Mesenchymal stem cell (in vitro differentiated cells and primary cell): ENCODE measurements at regions not wholly inside any gene's neighbourhood (a gene's known extent, or its start where the extent isn't known, plus 50 kb on each side); places are given as distances from the start of the nearest gene placed in this dataset. TPM values are rescaled to one million over a fixed set of nuclear protein-coding genes. Genes with fewer than 3 reads are reported as not detected.
"Not testable (repeated sequence)": the region's sequence is repeated elsewhere in the genome, so short reads cannot be mapped to it uniquely, and the experiment has no call there.

Source experiments
- DNase-seq: peaks from one replicate; pipeline ENCODE4 v3.0.0-alpha.2; 2013
- H2AFZ ChIP-seq: one replicate; pipeline ENCODE4 v1.6.1; 2013; ENCODE audit warnings: low read depth, mild to moderate bottlenecking, control low read depth, inconsistent platforms, low read length, moderate library complexity
- H2AK5ac ChIP-seq: 2 replicates; pipeline ENCODE4 v1.6.1; 2013; ENCODE audit warnings: low read length, moderate library complexity, mild to moderate bottlenecking, inconsistent platforms; ENCODE audit not compliant: severe bottlenecking
- H2BK120ac ChIP-seq: one replicate; pipeline ENCODE4 v1.6.1; 2013; ENCODE audit warnings: low read depth, mild to moderate bottlenecking, inconsistent platforms, low read length, moderate library complexity
- H2BK12ac ChIP-seq, 2 experiments: one replicate each; pipeline ENCODE4 v1.6.1; 2013; ENCODE audit warnings: inconsistent platforms in 2 of 2, low read length in 2 of 2, mild to moderate bottlenecking in 2 of 2, moderate library complexity in 2 of 2, control low read depth in 1 of 2
- H2BK15ac ChIP-seq: one replicate; pipeline ENCODE4 v1.6.1; 2013; ENCODE audit warnings: mild to moderate bottlenecking, low read depth, inconsistent platforms; ENCODE audit not compliant: poor library complexity, severe bottlenecking
- H2BK5ac ChIP-seq: 2 replicates; pipeline ENCODE4 v1.6.1; 2013; ENCODE audit warnings: low read depth, mild to moderate bottlenecking, low read length, control low read depth, inconsistent platforms; ENCODE audit not compliant: poor library complexity, severe bottlenecking
- H3K14ac ChIP-seq, 2 experiments: one replicate each; pipeline ENCODE4 v1.6.1; 2013; ENCODE audit warnings: inconsistent platforms in 2 of 2, low read length in 2 of 2, control low read depth in 1 of 2, mild to moderate bottlenecking in 1 of 2, moderate library complexity in 1 of 2
- H3K18ac ChIP-seq, 2 experiments: one replicate each; pipeline ENCODE4 v1.6.1; 2013; ENCODE audit warnings: inconsistent platforms in 2 of 2, low read length in 2 of 2, control low read depth in 1 of 2, low read depth in 1 of 2, mild to moderate bottlenecking in 1 of 2
- H3K23ac ChIP-seq, 2 experiments: one replicate each; pipeline ENCODE4 v1.6.1; 2013; ENCODE audit warnings: inconsistent platforms in 2 of 2, low read length in 2 of 2, mild to moderate bottlenecking in 2 of 2, moderate library complexity in 2 of 2, control low read depth in 1 of 2
- H3K27ac ChIP-seq: 2 replicates; pipeline ENCODE4 v1.5.1; 2013; ENCODE audit warnings: mild to moderate bottlenecking, moderate library complexity, low read length, control low read depth, inconsistent platforms; ENCODE audit not compliant: poor library complexity, severe bottlenecking
- H3K27me3 ChIP-seq, 2 experiments: 2 replicates each; pipeline versions ENCODE4 v1.6.1 to v1.7.0; 2013; ENCODE audit warnings: low read length in 2 of 2, mild to moderate bottlenecking in 2 of 2, moderate library complexity in 2 of 2, control low read depth in 1 of 2, inconsistent platforms in 1 of 2; ENCODE audit not compliant: control insufficient read depth in 1 of 2, insufficient read depth in 1 of 2
- H3K36me3 ChIP-seq, 2 experiments: 2 replicates each; pipeline versions ENCODE4 v1.6.1 to v1.7.0; 2013; ENCODE audit warnings: low read length in 2 of 2, control low read depth in 1 of 2, inconsistent platforms in 1 of 2, low read depth in 1 of 2, mild to moderate bottlenecking in 1 of 2; ENCODE audit not compliant: insufficient read depth in 2 of 2, control insufficient read depth in 1 of 2
- H3K4ac ChIP-seq, 2 experiments: one replicate each; pipeline ENCODE4 v1.6.1; 2013; ENCODE audit warnings: inconsistent platforms in 2 of 2, low read length in 2 of 2, mild to moderate bottlenecking in 2 of 2, moderate library complexity in 2 of 2, control low read depth in 1 of 2, low read depth in 1 of 2
- H3K4me1 ChIP-seq: 2 replicates; pipeline ENCODE4 v1.6.1; 2013; ENCODE audit warnings: low read depth, low read length, control low read depth; ENCODE audit not compliant: control insufficient read depth, insufficient read depth
- H3K4me2 ChIP-seq: 2 replicates; pipeline ENCODE4 v1.6.1; 2013; ENCODE audit warnings: low read length, mild to moderate bottlenecking, inconsistent platforms; ENCODE audit not compliant: poor library complexity, severe bottlenecking
- H3K4me3 ChIP-seq, 2 experiments: 2 replicates each; pipeline versions ENCODE4 v1.5.1 to v1.7.0; 2013; ENCODE audit warnings: low read length in 2 of 2, mild to moderate bottlenecking in 2 of 2, control low read depth in 1 of 2, low read depth in 1 of 2; ENCODE audit not compliant: insufficient read depth in 1 of 2
- H3K79me1 ChIP-seq: replicated peaks from 2 replicates; pipeline ENCODE4 v1.6.1; 2013; ENCODE audit warnings: mild to moderate bottlenecking, control low read depth, low read length, inconsistent platforms; ENCODE audit not compliant: poor library complexity, severe bottlenecking
- H3K9ac ChIP-seq: 2 replicates; pipeline ENCODE4 v1.7.0; 2013; ENCODE audit warnings: mild to moderate bottlenecking, low read length, moderate library complexity
- H3K9me3 ChIP-seq: 2 replicates; pipeline ENCODE4 v1.7.0; 2013; ENCODE audit warnings: mild to moderate bottlenecking, low read length; ENCODE audit not compliant: control insufficient read depth
- H4K8ac ChIP-seq: one replicate; pipeline ENCODE4 v1.6.1; 2013; ENCODE audit warnings: inconsistent platforms, mild to moderate bottlenecking, low read length, moderate library complexity
- H4K91ac ChIP-seq: one replicate; pipeline ENCODE4 v1.6.1; 2013; ENCODE audit warnings: mild to moderate bottlenecking, low read length, inconsistent platforms
- WGBS: methylation state at CpG from one replicate; pipeline ENCODE4 v1.1.7; 2013; ENCODE audit warnings: mixed read lengths; 5-methylcytosine and 5-hydroxymethylcytosine counted together
- small RNA-seq: library from polyadenylated mRNA; stranded (forward); fragments of <200 nt; extraction: miRNeasy Mini kit (QIAGEN cat#:217004); gene quantifications from one replicate; pipeline ENCODE3, GENCODE V24; 2013; ENCODE audit warnings: low read depth

- WGBS = 91% methylated on average over 5 of the region's 5 CpGs
- not testable (repeated sequence) for H3K4me3 ChIP-seq
Measured at GRCh38 chrX:28528354-28528753, 58.9 kb upstream of the IL1RAPL1 start.

More at GRCh38 chrX:28528354-28528753, 58.9 kb upstream of the IL1RAPL1 start:
- not testable (repeated sequence) for H3K27me3 ChIP-seq, H2AFZ ChIP-seq, H3K4ac ChIP-seq, DNase-seq, H4K8ac ChIP-seq, H3K27ac ChIP-seq, H3K4me2 ChIP-seq, H3K36me3 ChIP-seq, H3K23ac ChIP-seq, H2BK5ac ChIP-seq, H2BK12ac ChIP-seq, H3K9ac ChIP-seq, H3K9me3 ChIP-seq, H4K91ac ChIP-seq, H3K79me1 ChIP-seq, H2BK120ac ChIP-seq, H3K4me1 ChIP-seq, H2AK5ac ChIP-seq, H2BK15ac ChIP-seq, H3K18ac ChIP-seq, H3K14ac ChIP-seq

Small RNA genes lying in the stretch of these regions (small RNA-seq; reads per million reads assigned to genes)
- not detected for gene MIR6134
